ACC112 (cell line): ENCODE measurements at regions not wholly inside any gene's neighbourhood (a gene's known extent, or its start where the extent isn't known, plus 50 kb on each side); places are given as distances from the start of the nearest gene placed in this dataset.

ENCODE experiments used
- H2AFZ ChIP-seq: fragments of 200-600 bp; sonication (generic); one replicate; pipeline ENCODE4 v1.6.0; 2017; ENCODE audit warnings: antibody characterized with exemption, low read length; ENCODE audit not compliant: unreplicated experiment
- H3K27ac ChIP-seq: fragments of 200-600 bp; sonication (generic); 2 replicates; pipeline ENCODE4 v1.5.1; 2014; ENCODE audit warnings: low read depth, mild to moderate bottlenecking, antibody characterized with exemption, low read length, moderate library complexity
- H3K27me3 ChIP-seq: fragments of 200-600 bp; sonication (generic); 2 replicates; pipeline ENCODE4 v1.6.1; 2014; ENCODE audit warnings: mild to moderate bottlenecking, antibody characterized with exemption, low read length, moderate library complexity, mixed read lengths; ENCODE audit not compliant: insufficient read depth
- H3K36me3 ChIP-seq: fragments of 200-600 bp; sonication (generic); 2 replicates; pipeline ENCODE4 v1.6.1; 2016; ENCODE audit warnings: mild to moderate bottlenecking, antibody characterized with exemption, low read length, moderate library complexity, mixed read lengths; ENCODE audit not compliant: insufficient read depth
- H3K4me1 ChIP-seq: fragments of 200-600 bp; sonication (generic); one replicate; pipeline ENCODE4 v1.6.1; 2016; ENCODE audit warnings: low read length, mixed read lengths; ENCODE audit not compliant: insufficient read depth, unreplicated experiment, control insufficient read depth
- H3K4me3 ChIP-seq: fragments of 200-600 bp; sonication (generic); 2 replicates; pipeline ENCODE4 v1.5.1; 2014; ENCODE audit warnings: mild to moderate bottlenecking, low read depth, low read length
- H3K79me2 ChIP-seq: fragments of 200-600 bp; sonication (generic); one replicate; pipeline ENCODE4 v1.6.0; 2016; ENCODE audit warnings: low read length; ENCODE audit not compliant: control insufficient read depth, unreplicated experiment, insufficient read depth

DNA sequence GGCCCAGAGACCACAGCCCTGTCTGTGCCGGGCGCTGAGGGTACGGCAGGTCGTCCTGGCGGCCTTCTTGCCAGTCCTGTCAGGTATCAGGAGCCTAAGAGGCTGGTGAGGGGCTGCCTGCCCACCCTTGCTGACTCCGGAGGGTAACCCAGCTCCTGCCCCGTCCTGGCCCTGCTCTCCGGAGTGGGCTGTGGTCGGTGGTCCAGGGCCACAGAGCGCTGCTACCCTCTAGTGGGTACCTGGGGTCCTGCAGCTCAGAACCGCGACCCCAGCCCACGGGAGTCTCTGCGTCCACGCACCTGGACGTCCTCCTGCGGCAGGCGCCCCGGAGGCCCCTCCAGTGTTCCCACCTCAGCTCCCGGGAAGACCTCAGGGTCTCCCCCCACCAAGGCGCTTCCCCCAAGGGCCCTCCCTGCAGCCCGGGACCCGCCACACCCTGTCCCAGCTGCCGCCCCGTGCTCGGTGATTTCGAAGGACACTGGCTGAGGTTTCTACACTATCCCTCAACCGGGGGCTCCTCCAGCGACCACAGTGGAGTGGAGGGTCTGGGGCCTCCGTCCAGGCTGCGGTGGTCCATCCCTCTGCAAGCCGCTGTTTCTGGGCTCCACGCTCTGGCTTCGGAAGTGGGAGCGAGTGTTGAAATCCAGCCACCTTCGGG lies 75.9 kb upstream of the FBRSL1 start:
- Histone ChIP-seq H3K4me1 (no peaks in the 10 kb centered on the region), H3K36me3 (no peaks in the 10 kb centered on the region), H3K27me3 (peaks cover 16% of the 10 kb centered on the region; the same call in 1 of the 2 replicates), H3K79me2 (no peaks in the 10 kb centered on the region), H3K4me3 (no peak overlapping the region), H2AFZ (no peak overlapping the region), H3K27ac (no peak overlapping the region)

DNA sequence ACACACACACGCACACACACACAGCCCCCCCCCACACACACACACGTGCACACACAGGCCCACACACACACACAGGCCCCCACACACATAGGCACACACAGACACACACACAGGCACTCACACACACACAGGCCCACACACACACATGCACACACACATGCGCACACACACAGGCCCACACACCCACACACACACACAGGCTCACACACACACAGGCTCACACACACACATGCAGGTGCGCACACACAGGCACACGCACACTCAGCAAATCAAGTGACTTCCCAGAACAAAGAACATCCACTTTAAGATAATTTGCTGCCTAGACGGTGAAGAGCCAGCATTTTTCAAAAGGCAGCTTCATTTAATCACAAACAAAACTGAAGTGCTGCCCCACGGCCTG lies 78.5 kb upstream of the FBRSL1 start:
- H3K4me1 ChIP-seq: no peaks in the 10 kb centered on the region

DNA sequence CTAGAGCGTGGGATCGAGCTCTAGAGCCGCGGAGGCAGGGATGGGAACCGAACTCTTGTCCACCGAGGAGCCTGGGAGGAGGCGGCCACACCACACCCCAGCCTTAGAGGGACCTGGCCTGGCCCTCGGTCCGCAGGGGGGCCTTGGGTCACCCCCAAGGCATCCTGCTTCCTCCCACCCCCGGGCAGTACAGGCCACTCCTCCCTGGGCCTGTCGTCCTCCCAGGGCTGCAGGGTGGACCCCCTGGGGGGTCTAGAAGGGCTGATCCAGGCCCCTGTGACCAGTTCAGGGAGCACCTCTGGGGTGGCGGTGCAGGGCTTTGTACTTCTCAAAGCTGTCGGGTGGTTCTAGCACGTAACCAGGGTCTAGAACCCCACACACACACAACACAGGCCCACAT lies 79.1 kb upstream of the FBRSL1 start:
- Histone ChIP-seq H2AFZ (no peak overlapping the region), H3K27me3 (no peaks in the 10 kb centered on the region), H3K27ac (no peak overlapping the region), H3K79me2 (no peaks in the 10 kb centered on the region), H3K4me1 (no peaks in the 10 kb centered on the region), H3K4me3 (no peak overlapping the region), H3K36me3 (no peaks in the 10 kb centered on the region)

More for the DNA sequence above, 78.5 kb upstream of the FBRSL1 start:
- no peaks in the 10 kb centered on the region for H3K36me3 ChIP-seq
- H3K27ac ChIP-seq: no peak overlapping the region
- H3K79me2 ChIP-seq: no peaks in the 10 kb centered on the region
- no peaks in the 10 kb centered on the region for H3K27me3 ChIP-seq
- H3K4me3 ChIP-seq: no peak overlapping the region
- H2AFZ ChIP-seq: no peak overlapping the region

DNA sequence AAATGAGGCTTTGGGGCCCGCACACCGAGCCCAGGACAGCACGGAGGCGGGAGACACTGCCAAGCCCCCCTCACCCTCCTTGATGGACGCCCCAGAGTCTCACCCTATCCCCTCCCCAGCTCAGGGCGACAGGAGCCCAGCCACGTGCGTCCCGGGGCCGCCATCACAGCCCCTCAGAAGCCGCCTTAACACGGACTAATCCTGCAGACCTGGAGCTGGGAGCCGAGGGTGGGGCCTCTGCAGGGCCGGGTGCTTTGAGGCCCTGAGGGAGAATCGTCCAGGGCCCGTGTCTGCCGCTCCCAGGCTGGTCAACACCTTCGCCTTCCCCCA lies 79.7 kb upstream of the FBRSL1 start:
- no peak overlapping the region for H3K27ac ChIP-seq
- H3K27me3 ChIP-seq: no peaks in the 10 kb centered on the region
- no peaks in the 10 kb centered on the region for H3K36me3 ChIP-seq
- no peaks in the 10 kb centered on the region for H3K79me2 ChIP-seq
- H3K4me1 ChIP-seq: no peaks in the 10 kb centered on the region
- no peak overlapping the region for H3K4me3 ChIP-seq
- no peak overlapping the region for H2AFZ ChIP-seq

DNA sequence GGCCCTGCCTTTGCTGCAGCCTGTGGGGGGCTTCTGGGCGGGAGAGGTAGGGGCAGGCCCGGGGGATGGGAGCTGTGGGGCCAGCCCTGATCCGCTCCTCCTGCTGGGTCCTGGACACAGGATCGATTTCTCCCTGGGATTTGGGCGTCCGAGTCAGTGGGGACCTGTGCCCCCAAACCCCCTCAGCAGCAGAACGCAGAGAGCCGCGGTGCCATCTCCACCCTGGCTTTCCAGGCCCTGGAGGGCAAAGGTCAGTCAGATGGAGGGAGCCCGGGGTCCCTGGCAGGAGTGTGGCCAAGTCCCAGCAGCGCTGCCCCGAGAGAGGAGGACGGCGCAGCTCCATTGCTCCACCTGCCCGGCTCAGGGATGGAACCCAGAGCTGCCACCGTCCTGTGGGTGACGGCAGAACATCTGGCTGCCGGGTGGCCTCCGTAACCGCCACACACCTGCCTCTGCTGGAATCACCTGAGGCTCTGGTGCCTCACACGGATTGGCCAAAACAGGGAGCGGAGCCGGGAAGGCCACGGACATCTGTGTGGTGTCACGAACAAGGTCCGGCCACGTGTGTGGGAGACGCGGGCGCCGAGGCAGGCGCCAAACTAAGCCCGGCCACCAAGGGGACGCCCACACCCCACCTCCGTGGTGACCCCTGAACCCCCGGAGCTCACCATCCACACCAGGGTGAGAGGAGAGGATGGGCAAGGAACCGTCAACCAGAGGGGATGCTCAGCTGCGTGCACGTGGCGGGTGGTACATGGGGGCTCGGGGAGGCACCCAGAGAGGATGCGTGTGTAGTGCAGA lies 80.3 kb upstream of the FBRSL1 start:
- no peaks in the 10 kb centered on the region for H3K4me1 ChIP-seq

DNA sequence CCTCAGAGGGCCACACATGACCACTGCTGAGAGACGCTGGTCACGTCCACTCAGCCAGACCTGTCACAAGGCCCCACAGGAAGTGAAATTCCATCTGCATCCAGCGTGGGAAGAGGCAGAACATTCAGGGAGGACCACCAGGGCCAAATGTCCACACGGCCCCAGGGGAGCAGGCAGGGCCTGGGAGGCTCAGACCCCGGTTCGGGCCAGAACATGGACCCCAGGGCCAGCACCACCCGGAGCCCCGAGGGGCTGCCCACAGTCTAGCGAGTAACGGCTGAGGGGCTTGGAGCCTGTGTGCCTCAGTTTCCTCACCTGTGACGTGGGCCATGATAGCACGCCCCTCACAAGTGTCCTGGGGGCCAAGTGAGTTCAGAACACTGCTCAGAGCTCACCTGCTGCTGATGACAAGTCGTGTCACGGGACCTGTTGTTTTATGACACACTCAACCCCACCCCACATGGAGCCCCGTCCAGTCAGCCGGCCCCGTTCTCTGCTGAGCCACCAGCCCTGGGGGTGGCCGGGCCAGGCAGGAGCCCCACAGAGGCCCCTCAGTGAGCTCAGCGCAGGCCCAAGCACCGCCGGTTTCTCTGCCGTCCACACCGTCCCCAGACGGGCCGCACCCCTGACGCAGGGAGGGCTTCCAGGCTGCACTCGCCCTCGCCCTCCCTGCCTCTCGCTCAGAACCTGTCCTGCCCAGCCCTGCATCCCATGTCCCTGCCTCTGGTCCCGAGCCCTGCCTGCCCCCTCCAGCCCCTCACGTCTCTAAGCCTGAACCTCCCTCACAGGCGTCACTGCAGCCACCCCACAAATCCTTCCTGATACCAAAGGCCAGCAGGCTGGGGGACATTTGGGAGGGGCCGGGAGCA lies 79.5 kb upstream of the GALNT9 start:
- Histone ChIP-seq H3K36me3 (no peaks in the 10 kb centered on the region), H3K27me3 (no peaks in the 10 kb centered on the region), H3K27ac (no peak overlapping the region), H3K4me1 (no peaks in the 10 kb centered on the region), H3K79me2 (no peaks in the 10 kb centered on the region), H3K4me3 (no peak overlapping the region), H2AFZ (no peak overlapping the region)

More for the DNA sequence above, 80.3 kb upstream of the FBRSL1 start:
- Histone ChIP-seq H3K36me3 (no peaks in the 10 kb centered on the region), H2AFZ (no peak overlapping the region), H3K27ac (no peak overlapping the region), H3K4me3 (no peak overlapping the region), H3K79me2 (no peaks in the 10 kb centered on the region), H3K27me3 (no peaks in the 10 kb centered on the region)

DNA sequence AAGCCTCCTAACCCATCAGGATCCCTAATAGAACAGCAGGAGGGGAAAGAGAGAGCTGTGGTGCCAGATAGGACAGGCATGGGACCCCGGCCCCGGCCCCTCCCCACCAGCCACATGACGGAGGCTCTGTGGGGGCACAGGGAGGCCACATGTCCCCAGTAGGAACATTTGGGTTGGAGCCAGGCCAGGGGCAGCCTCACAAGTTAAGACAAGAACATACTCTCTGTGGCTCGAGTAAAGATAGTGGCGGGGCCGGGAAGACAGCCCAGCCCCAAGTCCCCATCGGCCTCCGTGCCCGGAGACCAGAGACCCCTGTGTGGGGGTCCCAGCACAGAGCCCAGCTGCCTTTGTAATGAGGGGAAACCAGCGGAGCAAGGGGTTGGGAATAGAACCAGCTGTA lies 78.6 kb upstream of the GALNT9 start:
- no peaks in the 10 kb centered on the region for H3K79me2 ChIP-seq
- H3K27ac ChIP-seq: no peak overlapping the region
- H3K4me3 ChIP-seq: no peak overlapping the region
- no peak overlapping the region for H2AFZ ChIP-seq
- no peaks in the 10 kb centered on the region for H3K27me3 ChIP-seq
- H3K36me3 ChIP-seq: no peaks in the 10 kb centered on the region
- H3K4me1 ChIP-seq: no peaks in the 10 kb centered on the region

DNA sequence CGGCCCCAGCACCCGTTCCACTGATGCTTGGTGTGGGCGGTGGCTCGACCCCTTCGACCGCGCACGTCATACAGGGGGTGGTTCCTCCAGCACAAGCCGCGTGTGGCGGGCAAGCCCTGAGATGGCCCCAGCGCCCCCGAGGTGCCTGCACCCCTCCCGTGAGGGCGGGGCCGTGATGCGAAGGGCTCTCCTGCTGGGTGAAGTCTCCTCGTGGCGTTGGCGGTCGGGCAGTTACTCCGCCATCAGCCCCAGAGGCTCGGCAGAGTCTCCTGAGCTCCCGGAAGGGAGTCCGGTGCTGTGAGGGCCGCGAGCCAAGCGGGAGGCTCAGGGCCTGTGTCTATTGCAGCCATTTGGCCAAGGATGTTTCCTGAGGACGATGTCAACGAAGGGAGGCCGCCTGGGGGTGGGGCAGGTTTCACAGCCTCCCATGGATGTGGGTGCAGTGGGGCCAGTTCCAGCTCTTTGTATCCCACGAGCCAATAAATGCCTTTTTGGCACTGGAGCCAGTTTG lies 78.1 kb upstream of the GALNT9 start:
- H2AFZ ChIP-seq: no peak overlapping the region
- H3K4me1 ChIP-seq: no peaks in the 10 kb centered on the region
- no peak overlapping the region for H3K4me3 ChIP-seq
- peaks cover 2% of the 10 kb centered on the region; the same call in 1 of the 2 replicates for H3K27me3 ChIP-seq
- no peaks in the 10 kb centered on the region for H3K79me2 ChIP-seq
- H3K36me3 ChIP-seq: no peaks in the 10 kb centered on the region
- no peak overlapping the region for H3K27ac ChIP-seq

DNA sequence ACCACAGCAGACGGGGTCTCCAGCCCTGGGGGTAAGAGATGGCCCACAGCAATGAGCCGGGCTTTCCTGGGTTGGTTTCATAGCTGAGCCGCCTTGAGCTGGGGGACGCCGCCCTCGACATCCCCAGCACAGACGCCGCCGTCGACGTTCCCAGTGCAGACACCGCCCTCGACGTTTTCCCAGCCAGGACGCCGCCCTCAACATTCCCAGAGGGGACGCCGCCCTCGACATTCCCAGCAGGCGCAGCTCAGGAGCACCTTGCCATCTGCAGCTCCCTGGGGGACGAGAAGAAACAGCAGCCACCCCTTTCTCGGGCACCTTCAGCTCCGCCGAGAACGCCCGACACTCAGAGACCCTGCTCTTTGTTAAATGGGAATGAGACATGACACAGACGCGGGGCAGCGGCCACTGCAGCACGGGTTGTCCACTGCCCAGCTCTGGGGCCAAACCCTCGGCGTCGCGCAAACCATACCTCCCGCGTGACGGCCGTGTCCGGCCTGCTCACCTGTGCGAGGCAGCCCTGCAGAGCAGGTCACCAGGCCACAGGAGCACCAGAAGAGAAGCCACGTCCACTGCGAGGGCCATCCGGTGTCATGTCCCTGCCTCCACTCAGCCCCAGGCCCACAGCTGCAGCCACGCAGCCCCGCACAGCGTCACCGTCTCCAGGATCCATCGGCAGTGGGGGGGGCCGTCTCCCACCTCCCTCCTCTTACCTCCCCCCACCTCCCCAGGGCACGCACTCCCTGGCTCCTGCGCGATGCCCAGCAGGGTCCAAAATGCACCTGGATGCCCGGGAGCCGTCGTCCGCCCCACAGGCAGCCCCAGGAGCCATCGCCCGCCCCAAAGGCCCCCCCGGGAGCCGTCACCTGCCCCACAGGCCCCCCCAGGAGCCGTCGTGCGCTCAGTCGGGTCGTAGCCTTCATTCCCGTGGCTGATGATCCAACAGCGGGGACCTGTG lies 77.4 kb upstream of the GALNT9 start:
- H2AFZ ChIP-seq: no peak overlapping the region
- no peaks in the 10 kb centered on the region for H3K79me2 ChIP-seq
- no peak overlapping the region for H3K4me3 ChIP-seq
- H3K4me1 ChIP-seq: no peaks in the 10 kb centered on the region
- peaks cover 5% of the 10 kb centered on the region; the same call in 1 of the 2 replicates for H3K27me3 ChIP-seq
- H3K36me3 ChIP-seq: no peaks in the 10 kb centered on the region
- H3K27ac ChIP-seq: no peak overlapping the region
